GM12873 (cell line): ENCODE measurements at regions not wholly inside any gene's neighbourhood (a gene's known extent, or its start where the extent isn't known, plus 50 kb on each side); places are given as distances from the start of the nearest gene placed in this dataset.

Experiments used
- TF ChIP-seq, protein P1 (sequence below): IDR thresholded peaks from 2 replicates; pipeline ENCODE4 v1.5.1; 2012; ENCODE audit warnings: low read depth, mild to moderate bottlenecking, moderate library complexity, low read length, control low read depth; ENCODE audit not compliant: insufficient read depth; ENCODE audit errors: missing control alignments

DNA sequence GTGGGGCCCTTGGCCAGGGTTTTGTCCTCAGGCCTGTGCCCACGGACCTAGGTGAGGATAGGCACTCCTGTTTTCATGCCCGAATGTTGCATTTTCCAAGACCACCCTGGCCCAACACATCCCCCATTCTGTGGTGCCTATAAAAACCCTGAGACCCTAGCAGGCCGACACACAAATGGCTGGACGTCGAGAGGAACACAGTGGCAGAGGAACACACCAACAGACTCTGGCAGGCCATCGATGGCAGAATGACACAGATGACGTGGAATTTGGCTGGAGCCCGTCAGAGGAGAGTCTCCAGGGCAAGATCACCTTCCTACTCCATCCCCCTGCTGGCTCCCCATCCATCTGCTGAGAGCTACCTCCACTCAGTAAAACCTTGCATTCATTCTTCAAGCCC, 898.8 kb downstream of the ANKRD7 start:
- TF ChIP-seq, protein P1, sequence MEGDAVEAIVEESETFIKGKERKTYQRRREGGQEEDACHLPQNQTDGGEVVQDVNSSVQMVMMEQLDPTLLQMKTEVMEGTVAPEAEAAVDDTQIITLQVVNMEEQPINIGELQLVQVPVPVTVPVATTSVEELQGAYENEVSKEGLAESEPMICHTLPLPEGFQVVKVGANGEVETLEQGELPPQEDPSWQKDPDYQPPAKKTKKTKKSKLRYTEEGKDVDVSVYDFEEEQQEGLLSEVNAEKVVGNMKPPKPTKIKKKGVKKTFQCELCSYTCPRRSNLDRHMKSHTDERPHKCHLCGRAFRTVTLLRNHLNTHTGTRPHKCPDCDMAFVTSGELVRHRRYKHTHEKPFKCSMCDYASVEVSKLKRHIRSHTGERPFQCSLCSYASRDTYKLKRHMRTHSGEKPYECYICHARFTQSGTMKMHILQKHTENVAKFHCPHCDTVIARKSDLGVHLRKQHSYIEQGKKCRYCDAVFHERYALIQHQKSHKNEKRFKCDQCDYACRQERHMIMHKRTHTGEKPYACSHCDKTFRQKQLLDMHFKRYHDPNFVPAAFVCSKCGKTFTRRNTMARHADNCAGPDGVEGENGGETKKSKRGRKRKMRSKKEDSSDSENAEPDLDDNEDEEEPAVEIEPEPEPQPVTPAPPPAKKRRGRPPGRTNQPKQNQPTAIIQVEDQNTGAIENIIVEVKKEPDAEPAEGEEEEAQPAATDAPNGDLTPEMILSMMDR, result no peak

DNA sequence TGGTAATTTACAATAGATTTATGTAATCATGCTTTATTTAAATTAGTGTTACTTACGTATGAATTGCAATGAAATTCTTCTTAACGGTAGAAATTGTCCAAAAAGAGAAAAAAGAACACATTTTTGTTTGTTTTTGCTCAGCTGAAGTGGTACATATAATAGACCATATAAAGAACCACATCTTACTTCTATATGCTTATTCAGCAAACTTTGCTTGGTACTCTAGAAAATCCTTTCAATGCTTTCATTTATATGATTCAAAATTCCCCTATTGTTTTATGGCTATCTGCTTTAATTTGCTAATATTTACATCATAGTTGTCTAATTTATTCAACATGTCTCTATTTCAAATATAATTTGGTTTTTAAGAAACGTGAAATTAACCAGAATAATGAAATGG, 903.2 kb downstream of the ANKRD7 start:
- TF ChIP-seq, protein P1, result no peak

DNA sequence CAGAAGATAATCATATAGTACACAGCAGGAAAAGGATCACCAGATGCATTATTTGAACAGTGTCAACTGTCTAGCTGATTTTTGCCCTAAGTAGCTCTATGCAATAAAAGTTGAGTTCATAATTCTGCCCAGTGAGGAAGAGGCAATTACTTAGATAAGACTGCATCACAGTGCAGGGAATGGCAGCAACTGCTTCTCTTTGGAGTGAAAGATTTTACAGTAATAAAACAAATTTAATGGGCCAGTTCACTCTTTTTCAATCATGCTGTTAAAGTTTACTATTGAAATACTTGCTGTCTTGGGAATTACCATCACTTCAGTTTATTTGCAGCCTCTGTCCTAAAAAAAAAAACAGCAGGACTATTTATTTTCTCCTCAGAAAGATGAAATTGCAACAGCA, 907.9 kb downstream of the ANKRD7 start:
- TF ChIP-seq, protein P1, result no peak

DNA sequence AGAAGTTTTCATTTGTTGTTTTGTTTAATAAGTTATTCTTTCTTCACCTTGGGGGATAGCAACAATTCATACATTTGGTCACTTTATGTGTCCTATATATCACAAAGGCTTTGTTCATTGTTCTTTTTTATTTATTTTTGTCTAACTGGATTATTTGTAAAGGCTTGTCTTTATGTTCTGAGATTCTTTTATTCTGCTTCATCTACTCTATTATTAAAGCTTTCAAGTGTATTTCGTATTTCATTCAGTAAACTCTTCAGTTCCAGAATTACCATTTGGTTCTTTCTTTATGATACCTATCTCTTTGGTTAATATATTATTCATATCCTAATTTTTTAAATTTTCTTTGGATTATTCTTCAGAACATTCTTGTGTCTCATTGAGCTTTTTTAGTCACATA, 942.9 kb downstream of the ANKRD7 start:
- TF ChIP-seq, protein P1, result no peak

DNA sequence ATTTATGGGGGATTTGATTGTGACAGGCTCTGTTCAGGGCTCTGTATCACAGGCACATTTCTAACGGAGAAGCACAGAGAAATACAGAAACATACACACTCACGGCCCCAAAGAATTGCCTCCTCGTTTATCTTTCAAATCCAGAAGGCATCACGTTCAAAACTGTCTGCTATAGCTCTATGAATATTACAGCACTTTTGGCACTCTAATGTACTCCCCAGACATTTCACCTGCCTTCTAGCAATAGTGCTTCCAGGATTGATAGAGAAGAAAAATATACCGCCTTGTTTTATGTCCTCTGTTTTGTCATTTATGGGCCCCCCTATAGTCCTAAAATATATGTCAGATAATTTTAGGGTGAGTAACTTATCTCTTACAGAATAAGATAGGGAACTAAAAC, 947.5 kb downstream of the ANKRD7 start:
- TF ChIP-seq, protein P1, result no peak

DNA sequence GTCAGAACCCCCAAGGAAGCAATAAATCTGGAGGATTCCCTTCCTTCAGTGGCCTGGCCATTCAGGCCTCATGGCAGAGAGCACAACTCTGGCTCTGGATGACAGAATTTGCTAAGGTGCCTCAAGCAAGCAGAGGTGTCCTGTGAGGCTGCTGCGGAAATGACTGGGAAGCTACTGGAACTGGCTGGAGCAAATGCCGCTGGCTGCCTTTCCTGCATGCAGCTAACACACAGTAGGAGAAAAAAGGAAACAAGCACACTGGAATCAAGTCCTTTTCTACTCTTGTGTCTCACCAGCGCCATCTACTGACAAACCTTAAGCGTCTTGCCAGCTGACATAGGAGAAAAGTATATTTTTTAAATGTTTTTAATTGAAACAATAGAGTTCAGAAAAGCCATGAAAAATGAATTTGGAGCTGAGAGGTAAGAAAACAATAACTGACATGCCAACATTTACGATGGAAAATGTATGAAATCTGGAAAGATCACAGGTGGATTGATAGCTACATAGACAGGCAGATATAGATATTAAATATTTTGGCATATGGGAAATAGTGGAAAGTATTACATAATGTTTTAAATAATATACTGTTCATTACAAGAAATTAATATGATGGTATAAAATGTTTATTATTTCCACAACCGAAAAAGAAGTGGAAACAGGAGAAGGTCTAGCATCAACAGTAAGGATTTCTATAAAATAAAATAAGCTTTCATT, 951.6 kb downstream of the ANKRD7 start:
- TF ChIP-seq, protein P1, result peak; percentile 80

DNA sequence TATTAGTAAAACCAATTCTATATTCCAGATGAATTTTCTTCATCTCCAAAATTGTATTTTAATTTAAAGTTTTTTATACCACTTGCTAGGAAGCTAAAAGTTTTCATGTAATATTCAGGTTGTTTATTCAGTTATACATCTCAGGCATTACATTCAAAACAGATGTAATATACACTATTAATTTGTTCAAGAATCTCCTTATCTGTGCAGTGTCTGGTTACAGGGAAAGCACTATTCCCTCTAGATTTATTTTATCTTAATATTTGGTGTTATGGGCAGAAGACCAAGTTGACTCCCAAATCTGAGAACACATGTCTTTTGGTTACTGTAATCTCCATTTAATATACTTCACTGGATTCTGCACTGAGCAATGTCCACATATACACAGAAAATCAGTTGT, 953.4 kb downstream of the ANKRD7 start:
- TF ChIP-seq, protein P1, result no peak
